Activated CD4-positive, CD25-positive, alpha-beta regulatory T cell (primary cell): ENCODE measurements at regions not wholly inside any gene's neighbourhood (a gene's known extent, or its start where the extent isn't known, plus 50 kb on each side); places are given as distances from the start of the nearest gene placed in this dataset.
"Not testable (repeated sequence)": the region's sequence is repeated elsewhere in the genome, so short reads cannot be mapped to it uniquely, and the experiment has no call there.

ENCODE experiments used
- DNase-seq, 4 experiments: peaks; one replicate each; lab custom pipeline; 2025; lab: John Stamatoyannopoulos, UW

GRCh38 chr6:165008971-165009370 is 300.4 kb downstream of the C6orf118 start:
- no peak for DNase-seq

DNA sequence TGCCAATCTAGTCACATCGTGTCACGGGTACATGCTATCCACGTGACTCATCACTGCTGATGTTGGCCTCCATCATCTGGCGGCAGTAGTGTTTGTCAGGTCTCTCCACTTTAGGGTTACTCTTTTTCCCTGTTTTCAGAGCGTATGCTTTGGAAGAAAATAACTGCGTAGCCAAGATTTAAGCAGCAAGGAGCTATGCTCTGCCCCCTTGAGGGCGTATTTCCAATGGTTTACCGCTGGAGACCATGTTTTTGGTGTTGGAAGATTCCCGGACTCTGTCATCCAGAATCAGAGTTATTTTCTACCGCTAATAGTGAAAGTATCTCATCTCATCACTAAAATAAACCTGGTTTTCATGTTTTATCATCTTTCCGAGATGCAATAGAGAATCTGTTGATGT is 306.5 kb downstream of the C6orf118 start:
- DNase-seq: no peak

DNA sequence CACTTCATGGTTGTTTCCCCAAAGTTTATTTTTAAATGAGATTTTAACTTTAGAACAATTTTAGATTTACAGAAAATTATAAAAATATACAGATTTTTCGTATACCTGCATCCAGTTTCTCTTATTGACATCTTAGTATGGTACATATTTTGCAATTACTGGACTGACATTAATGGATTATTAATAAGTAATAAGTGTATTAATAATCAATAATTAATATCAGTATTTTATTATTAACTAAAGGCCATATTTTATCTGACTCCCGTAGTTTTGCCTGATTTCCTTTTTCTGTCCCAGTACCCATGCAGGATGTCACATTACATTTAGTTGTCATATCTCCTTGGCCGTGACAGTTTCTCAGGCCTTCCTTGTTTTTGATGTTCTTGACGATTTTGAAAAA is 307.0 kb downstream of the C6orf118 start:
- no peak for DNase-seq

- DNase-seq: no peak
Observed at GRCh38 chr6:165001502-165002157, 307.8 kb downstream of the C6orf118 start.

GRCh38 chr6:164998297-164998696 is 311.1 kb downstream of the C6orf118 start:
- no peak for DNase-seq

DNA sequence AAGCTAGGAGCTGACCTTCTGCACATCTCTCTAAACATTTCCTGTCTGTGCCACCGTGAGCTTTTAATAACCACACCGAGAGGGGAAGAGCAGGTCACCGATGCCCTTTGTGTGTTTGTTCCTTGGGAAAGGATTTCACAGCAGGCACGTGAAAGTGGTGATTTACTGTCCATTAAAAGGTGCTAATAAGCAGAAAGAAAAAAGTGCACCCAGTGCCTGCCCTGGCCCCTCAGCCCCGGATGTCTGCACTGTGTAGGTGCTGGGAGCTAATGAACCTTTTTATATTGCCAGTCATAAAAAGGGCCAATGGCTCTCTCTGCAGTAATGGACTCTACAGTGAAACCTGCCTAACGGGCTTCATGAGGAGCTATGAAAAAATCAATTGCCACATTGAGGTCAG is 312.6 kb downstream of the C6orf118 start:
- DNase-seq: no peak

DNA sequence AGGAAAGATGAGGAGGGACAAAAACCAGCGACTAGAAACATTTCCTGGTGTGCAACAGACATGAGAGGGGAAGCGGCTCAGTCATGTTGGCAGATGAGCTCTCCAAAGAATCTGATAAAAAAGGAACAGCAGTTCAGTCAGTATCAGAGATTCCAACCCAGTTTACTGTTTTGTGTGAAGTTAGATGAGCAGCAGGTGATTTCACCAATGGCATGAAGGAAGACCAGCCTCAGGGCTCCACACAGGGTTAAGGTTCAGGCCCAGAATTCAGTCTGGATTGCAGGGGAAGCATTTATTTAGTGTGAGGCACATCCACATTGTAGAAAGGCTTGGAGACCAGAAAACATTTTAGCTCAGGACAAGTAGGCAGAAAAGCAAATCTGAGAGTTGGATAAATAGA is 317.8 kb downstream of the C6orf118 start:
- DNase-seq: no peak

DNA sequence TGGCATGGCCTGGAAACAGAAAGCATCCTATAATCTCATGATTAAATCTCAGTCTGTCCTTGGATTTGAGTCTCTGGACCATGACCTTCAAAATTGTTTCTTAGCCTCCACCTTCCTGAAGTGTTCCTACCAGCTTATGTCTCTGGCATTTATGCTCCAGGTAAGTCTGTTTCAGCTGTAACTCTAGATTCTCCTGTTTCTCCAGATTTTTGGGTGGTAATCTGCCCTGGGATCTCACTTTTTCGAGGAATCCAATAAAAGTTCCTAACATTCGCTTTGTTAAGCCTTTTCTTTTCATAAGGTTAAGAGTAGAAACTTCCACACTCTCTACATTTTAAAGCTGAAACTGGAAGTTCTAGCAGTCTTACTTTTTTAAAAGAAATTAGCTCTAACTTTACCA is 318.5 kb downstream of the C6orf118 start:
- DNase-seq: no peak

DNA sequence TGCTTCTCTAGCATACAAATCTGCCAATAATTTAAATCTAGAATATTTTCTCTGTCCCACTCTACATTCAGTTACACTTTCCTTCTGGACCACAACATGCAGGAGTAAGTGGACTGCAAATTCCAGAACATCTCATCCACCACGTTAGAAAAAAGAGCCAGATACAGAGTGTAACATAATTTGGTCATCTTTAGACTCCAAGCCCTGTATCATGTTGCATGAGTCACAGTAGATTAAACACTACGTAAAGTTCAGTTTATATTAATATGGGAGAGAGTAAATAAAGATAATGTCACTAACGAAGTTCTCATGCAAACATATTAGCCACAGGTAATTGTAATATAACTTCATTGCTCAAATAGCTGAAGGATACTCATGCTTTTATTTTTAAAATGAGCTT is 327.0 kb downstream of the C6orf118 start:
- DNase-seq: no peak

DNA sequence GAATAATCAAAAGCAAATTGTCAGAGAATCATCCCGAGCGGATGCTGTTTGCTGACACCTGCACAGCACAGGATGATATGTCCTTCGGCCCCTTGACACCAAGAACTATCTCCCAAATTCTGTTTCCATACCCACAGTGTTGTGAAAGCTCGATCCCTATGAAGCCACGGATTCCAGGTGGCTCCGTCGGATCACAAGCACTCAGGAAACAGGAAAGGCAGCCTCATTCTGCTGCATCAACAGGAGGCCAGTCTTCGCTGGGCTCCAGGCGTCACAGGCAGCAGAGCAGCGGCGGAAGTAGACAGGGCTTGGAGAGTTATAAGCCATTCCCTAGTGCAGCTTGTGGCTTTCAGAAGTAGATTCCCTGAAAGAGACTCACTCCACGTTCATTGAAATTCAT is 342.3 kb downstream of the C6orf118 start:
- no peak for DNase-seq

- DNase-seq: no peak
Observed at GRCh38 chr6:164962805-164963204, 346.6 kb downstream of the C6orf118 start.

DNA sequence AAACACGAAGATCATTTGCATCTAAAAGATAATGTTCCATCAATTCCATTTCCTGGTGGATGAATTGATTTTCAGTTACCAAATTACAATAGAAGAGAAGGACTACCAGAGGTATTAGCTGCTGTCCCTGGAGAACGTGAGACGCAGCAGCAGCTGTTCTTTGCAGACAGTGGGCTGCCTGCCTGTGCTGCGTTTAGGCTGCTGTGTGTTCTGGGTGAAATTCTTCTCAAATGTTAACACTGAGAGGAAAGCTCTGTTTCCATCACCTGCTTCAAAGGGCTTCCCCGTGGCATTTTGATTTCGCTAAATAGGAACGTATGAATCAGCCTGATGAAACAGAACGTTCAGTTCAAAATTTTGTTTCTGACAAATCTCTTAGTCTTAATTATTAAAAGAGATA is 362.2 kb downstream of the C6orf118 start:
- no peak for DNase-seq

DNA sequence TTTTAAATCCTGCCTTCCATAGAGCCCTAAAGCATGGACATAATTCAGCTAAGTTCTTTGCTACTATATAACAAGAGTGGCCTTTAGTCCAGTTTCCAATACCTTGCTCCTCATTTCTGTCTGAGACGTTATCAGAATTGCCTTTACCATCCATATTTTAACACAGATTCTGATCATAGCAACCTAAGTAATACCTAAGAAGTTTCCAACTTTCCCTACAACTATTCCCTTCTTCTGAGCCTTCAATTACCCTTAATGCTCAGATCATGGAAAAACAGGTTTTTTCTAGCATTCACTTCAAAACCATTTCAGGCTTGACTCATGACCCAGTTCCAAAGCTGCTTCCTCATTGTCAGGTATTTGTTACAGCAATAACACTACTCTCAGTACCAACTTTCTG is 367.1 kb downstream of the C6orf118 start:
- no peak for DNase-seq

DNA sequence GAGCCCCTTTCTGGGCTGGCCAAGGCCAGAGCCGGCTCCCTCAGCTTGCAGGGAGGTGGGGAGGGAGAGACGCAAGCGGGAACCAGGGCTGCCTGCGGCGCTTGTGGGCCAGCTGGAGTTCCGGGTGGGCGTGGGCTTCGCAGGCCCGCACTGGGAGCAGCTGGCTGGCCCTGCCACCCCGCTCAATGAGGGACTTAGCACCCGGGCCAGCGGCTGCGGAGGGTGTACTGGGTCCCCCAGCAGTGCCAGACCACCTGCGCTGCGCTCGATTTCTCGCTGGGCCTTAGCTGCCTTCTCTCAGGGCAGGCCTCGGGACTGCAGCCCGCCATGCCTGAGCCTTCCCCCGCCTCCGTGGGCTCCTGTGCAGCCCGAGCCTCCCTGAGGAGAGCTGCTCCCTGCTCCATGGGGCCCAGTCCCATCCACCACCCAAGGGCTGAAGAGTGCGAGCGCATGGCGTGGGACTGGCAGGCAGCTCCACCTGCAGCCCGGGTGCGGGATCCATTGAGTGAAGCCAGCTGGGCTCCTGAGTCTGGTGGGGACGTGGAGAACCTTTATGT is 376.1 kb downstream of the C6orf118 start:
- not testable (repeated sequence) for DNase-seq

DNA sequence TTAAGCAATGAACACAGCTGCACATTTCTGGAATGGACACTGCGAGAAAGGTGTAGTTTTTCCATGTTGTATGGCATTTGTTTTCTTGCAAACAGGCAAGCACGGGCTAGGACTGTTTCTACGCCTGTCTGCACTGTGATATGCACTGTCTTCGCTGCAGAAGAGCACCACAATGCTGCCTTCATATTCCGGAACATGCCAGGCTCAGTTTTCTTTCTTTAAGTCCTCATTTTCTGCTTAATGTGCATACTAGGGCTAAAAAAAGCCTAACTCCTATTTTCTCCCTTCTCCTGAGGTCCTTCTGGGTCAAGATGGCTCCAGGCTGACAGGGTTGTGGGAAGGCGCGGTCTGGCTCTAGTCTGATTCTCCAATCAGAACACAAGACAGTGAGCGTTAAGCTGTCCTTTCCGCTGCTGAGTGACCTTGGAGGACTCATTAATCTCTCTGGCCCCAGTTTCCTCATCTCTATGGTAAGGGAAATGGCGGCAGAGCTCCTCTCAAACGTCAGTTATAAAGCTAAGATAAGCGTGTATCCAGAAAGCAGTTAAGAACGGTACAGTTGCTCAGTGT is 379.9 kb downstream of the C6orf118 start:
- DNase-seq: no peak

DNA sequence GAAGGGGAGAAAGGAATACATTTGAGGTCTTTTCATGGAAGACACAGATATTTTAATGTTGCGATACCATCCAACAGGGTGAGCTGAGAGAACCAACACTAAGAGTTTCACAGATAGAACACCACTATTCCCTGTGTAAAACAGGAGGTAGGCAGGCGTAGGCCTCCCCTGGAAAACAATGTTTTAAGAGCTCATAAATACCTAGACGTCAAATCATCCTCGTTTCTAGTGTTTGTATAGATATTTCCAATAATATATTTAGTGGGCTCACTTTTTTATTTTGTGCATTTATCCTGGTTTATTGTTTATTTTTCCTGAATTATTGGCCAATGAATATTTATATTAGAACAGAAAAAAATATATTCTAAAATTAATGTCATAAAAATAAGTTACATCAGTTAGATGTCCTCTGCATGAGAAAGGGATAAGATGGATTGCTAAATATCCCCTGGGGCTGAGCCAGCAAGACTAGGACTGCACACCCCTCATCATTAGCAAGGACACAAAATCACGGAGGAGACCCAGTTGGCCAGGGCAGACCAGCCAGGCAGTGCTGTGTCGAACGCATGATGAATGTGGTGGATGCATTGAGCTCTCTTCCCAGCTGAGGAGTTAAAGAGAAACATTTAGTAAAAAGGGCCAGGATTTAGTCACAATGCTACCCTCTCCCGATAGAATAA is 380.5 kb downstream of the C6orf118 start:
- no peak for DNase-seq

GRCh38 chr6:164928057-164928727 is 381.2 kb downstream of the C6orf118 start:
- no peak for DNase-seq

- peak in 3 of 4 experiments; percentile 22 to 30 (median 26) for DNase-seq
Observed at GRCh38 chr6:164927288-164928056, 381.9 kb downstream of the C6orf118 start.

- no peak for DNase-seq
Observed at GRCh38 chr6:164926686-164927085, 382.7 kb downstream of the C6orf118 start.

DNA sequence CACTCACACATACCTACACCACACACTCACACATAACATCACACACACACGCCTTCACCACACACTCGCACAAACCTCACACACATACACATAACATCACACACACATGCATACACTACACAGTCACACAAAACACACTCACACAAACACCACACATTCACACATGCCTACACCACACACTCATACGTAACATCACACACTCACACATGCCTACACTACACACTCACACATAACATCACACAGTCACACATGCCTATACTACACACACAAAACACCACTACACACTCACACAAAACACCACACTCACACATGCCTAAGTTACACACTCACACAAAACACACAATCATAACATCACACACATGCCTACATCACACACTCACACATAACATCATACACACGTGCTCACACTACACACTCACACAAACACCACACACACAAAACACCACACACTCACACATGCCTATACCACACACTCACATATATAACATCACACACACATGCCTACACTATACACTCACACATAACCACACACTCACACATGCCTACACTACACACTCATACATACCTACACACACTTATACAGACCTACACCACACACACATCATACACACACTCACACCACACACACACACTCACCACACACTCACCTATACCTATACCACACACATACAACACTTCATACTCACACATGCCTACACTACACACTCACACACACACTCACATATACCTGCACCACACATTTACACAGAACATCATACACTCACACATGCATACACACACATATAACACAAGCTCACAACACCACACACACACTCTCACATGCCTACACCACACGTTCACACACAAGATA is 383.5 kb downstream of the C6orf118 start:
- no peak for DNase-seq

- no peak for DNase-seq
Observed at GRCh38 chr6:164924674-164925073, 384.7 kb downstream of the C6orf118 start.
